GM12864 (cell line): ENCODE measurements at regions not wholly inside any gene's neighbourhood (a gene's known extent, or its start where the extent isn't known, plus 50 kb on each side); places are given as distances from the start of the nearest gene placed in this dataset.
"Not testable (repeated sequence)": the region's sequence is repeated elsewhere in the genome, so short reads cannot be mapped to it uniquely, and the experiment has no call there.

Experiments used
- DNase-seq: peaks from one replicate; pipeline ENCODE4 v3.0.0-alpha.2; 2011; ENCODE audit warnings: low read depth
- H3K4me3 ChIP-seq: 2 replicates; pipeline ENCODE4 v1.5.1; 2011; ENCODE audit warnings: mild to moderate bottlenecking, low read depth, low read length, control low read depth
- CTCF ChIP-seq: IDR thresholded peaks from 2 replicates; pipeline ENCODE4 v1.5.1; 2011; ENCODE audit warnings: low read depth, mild to moderate bottlenecking, moderate library complexity, low read length, control low read depth, inconsistent platforms; ENCODE audit errors: missing control alignments

GRCh38 chr7:149644754-149645153 is 128.6 kb downstream of the ZNF467 start:
- no peak overlapping the region for H3K4me3 ChIP-seq
- no peak for DNase-seq
- TF ChIP-seq CTCF: no peak

GRCh38 chr7:149642589-149642988 is 130.8 kb downstream of the ZNF467 start:
- no peak overlapping the region for H3K4me3 ChIP-seq
- DNase-seq: no peak
- TF ChIP-seq CTCF: no peak

DNA sequence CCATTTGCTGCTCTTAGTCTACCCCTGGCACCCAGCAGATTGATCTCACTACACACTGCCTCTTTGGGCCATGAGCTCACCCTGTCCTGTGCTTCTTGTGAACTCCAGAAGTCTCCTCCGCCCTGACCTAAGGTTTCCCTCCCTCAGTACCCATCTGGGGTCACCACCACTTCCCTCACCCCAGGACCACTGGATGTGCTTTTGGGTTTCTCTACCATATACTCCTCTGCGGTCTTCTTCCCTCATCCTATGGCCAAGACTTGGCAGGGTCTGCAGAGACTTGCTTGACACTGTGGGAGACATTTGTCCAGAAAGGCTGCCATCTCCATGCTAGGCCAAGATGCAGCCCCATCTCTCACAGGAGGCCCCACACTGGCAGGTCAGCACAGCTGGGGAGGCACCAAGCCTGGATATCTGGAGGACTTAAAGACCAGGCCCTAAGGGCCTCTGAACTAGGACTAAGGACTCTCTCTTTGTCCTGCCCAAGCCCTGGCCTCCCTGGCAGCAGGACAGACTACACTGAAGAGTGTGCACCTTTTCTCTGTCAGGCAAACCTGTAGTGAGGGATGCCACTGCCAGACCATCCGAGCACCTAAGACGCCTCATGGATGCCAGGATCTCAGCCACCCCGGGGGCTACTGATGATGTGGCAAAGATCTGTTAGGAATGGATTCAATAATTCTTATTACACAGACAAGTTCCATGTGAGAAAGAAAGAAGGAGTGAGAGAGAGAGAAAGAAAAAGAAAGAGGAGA is 134.6 kb downstream of the ZNF467 start:
- no peak for DNase-seq
- TF ChIP-seq CTCF: no peak
- no peak overlapping the region for H3K4me3 ChIP-seq

- TF ChIP-seq CTCF: no peak
- H3K4me3 ChIP-seq: no peak overlapping the region
- no peak for DNase-seq
Observed at GRCh38 chr7:149637911-149638565, 135.3 kb downstream of the ZNF467 start.

GRCh38 chr7:149635561-149636329 is 137.6 kb downstream of the ZNF467 start:
- no peak for TF ChIP-seq CTCF
- DNase-seq: no peak
- no peak overlapping the region for H3K4me3 ChIP-seq

- no peak for TF ChIP-seq CTCF
- no peak for DNase-seq
- no peak overlapping the region for H3K4me3 ChIP-seq
Observed at GRCh38 chr7:149633976-149634945, 136.7 kb upstream of the ZNF746 start.

DNA sequence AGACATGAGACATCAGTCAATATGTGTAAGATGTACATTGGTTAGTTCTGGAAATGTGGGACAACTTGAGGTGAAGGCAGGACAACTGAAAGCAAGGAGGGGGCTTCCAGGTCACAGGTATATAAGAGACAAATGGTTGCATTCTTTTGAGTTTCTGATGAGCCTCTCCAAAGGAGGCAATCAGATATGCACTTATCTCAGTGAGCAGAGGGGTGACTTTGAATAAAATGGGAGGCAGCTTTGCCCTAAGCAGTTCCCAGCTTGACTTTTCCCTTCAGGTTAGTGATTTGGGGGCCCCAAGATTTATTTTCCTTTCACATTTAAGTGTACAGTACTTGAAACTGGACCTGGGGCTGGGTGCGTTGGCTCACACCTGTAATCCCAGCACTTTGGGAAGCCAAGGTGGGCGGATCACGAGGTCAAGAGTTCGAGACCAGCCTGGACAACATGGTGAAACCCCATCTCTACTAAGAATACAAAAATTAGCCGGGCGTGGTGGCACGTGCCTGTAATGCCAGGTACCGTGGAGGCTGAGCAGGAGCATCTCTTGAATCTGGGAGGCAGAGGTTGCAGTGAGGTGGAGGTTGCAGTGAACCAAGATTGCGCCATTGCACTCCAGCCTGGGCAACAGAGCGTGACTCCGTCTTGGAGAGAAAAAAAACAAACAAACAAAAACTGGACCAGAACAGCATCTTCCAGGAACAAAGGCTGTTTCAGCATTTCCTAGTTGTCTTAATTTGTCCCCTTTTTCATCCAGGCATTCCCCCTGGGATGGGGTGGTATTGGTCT is 130.9 kb upstream of the ZNF746 start:
- not testable (repeated sequence) for DNase-seq, H3K4me3 ChIP-seq
